HG02798 (cell line): ENCODE measurements at regions not wholly inside any gene's neighbourhood (a gene's known extent, or its start where the extent isn't known, plus 50 kb on each side); places are given as distances from the start of the nearest gene placed in this dataset.
"Not testable (repeated sequence)": the region's sequence is repeated elsewhere in the genome, so short reads cannot be mapped to it uniquely, and the experiment has no call there.

Experiments
- ATAC-seq: cut with Tn5 transposase; IDR thresholded peaks from one replicate; pipeline ENCODE4 v1.9.1; 2021; ENCODE audit warnings: mild to moderate bottlenecking; ENCODE audit not compliant: unreplicated experiment, poor library complexity

DNA sequence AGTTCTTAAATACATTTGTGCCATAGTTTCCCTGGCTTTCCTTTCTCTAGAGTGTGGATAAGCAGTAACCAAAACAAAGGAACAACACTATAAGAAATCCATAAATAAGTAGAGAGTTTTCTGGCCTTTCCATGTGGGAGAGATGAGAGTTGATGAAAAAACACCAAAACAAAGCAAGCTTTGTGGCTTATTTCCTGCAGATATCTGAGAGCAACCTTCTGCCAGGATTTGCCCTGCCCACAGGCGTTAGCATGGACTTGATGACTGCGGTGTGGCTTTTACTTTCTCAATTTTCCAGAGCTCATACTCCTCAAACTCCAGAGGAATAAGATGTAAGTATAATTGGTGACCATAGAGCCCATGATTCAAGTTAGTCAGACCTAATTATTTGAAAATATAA is 194.9 kb downstream of the RAP2B start:
- no peak for ATAC-seq

DNA sequence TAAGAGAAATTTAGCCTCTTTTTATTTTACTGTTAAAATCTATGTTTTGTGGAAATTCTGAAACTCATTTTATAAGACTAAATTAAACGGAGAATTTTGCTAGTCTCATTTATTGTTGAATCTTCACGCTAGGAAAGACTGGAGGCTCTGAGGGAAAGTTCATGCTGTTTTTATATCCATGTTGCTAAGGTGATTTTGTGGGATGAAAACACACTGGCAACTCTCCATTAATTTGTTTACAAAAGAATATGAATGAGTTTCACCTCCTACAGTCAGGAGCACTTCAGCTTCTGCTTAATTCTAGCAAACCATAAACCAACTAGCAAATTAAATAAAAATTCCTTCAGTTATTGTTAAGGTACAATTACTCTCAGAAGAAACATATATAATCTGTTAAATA is 195.4 kb downstream of the RAP2B start:
- ATAC-seq, result no peak

DNA sequence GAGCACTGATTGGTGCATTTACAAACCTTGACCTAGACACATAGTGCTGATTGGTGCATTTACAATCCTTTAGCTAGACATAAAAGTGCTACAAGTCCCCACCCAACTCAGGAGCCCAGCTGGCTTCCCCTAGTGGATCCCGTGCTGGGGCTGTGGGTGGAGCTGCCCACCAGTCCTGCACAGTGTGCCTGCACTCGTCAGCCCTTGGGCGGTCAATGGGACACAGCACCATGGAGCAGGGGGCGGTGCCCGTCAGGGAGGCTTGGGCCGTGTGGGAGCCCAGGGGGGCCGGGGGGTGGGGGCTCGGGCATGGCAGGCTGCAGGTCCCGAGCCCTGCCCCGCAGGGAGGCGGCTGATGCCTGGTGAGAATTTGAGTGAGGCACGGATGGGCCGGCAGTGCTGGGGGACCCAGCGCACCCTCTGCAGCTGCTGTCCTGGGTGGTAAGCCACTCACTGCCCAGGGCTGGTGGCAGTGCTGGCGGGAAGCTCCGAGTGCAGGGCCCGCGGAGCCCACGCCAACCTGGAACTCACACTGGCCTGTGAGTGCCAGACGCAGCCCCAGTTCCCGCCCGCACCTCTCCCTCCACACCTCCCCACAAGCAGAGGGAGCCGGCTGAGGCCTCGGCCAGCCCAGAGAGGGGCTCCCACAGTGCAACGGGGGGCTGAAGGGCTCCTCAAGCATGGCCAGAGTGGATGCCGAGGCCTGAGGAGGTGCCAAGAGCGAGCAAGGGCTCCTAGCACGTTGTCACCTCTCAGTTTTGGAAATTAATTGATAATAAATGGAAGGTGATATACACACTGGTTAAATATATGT is 207.7 kb downstream of the RAP2B start:
- ATAC-seq, result no peak

DNA sequence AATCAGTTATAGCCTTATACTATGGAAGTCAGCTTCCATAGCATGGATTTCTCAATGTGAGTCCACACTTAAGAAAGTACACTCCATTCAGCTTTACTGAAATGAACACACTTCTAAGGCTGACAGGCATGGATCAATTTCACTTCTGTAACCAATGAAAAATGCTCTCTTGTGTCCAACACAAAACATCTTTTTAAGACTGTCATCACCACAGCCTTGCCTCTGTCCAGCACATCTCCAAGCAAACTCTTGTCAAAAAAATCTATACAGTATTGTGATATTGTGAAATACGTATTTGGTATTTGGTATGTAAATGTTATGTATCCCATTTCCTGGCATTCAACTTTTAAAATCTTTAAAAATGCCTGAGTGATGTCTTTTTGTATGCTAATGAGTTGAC is 208.7 kb downstream of the RAP2B start:
- ATAC-seq, result no peak

DNA sequence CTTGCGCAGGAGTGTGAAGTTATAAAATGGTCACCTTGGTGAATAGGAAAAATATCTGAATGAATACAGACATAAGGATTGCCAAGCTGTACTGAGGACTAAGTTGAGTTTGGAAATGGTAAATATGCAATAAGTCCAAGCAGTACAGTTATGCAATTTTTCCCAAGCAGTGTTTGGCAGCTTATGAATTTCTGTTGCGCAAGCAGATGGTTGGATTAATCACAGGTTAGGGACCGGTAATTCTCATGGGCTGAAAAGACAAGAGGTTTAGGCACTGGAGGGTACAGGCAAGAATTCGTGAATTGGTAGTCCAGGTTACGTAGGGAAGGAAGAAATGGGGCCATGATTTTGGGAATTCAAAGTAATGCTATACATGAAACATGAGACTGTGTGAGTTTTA is 210.3 kb downstream of the RAP2B start:
- ATAC-seq, result no peak

DNA sequence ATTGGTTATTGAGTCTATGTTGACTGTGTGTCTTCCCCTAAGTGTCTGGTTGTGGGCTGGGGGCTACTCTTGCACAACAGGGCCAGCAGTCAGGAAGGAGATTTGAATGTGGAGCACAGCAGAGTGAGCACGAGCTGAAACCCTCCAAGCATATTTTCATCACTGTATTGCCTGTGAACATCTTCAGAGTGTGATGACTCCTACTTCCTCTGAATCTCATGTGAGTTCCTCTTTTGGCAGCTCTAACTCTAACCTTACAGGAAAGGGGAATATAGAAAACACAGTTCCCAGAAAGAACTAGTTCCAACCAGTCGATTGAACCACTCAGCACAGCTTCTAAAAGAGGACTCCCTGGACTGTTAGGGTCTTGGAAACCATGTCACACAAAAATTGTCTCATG is 211.6 kb downstream of the RAP2B start:
- no peak for ATAC-seq

DNA sequence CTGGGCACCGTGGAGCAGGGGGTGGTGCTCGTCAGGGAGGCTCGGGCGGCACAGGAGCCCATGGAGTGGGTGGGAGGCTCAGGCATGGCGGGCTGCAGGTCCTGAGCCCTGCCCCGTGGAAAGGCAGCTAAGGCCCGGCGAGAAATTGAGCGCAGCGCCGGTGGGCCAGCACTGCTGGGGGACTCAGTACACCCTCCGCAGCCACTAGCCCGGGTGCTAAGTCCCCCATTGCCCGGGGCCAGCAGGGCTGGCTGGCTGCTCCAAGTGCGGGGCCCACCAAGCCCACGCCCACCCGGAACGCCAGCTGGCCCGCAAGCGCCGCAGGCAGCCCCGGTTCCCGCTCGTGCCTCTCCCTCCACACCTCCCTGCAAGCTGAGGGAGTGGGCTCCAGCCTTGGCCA is 216.3 kb downstream of the RAP2B start:
- not testable (repeated sequence) for ATAC-seq

DNA sequence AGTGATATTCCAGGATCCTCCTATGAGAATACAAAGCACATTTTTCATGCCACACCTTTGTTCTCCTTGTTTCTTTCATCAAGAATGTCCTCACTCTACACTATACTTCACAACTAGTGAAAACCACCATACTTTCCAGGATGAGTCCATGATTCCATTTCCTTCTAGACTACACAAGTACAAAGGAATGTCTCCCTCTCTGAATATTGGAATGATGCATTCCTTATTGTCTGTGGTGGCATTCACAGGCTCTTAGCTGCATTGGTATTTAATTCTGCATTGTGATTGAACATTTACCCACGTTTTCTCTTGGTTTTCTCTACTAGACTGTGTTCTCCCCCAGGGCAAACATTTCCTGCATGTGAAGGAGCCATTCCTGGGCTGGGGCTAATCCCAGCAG is 217.5 kb downstream of the RAP2B start:
- ATAC-seq, result no peak

DNA sequence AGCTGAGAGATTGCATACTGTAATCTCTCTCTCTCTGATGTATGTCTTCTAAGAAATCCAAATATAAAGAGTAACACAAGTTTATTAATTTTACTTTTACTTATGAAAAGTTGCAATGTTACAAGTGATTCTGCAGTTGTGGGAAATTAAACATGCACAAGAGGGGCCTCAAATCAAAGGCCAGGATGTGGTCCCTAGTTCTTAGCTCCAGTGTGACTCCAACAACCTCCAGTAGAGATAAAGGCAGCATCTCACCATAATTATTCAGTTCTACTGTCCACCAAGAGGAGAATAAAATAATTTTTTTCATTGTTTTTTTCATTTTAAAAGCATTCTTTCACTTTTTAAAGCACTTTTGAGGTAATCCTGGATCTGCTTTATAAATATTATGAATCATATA is 223.3 kb downstream of the RAP2B start:
- ATAC-seq, result no peak

DNA sequence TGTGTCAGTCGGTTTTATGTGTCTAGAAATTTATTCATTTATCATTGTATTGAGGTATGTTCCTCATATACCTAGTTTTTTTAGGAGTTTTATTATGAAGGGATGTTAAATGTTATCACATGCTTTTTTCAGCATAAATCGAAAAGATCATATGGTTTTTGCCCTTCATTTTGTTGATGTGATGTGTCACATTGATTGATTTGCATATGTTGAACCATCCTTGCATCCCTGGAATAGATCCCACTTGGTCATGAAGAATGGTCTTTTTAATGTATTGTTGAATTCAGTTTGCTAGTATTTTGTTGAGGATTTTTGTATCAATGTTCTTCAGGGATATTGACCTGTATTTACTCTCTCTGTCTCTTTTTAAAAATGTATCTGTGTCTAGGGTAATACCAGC is 230.3 kb downstream of the RAP2B start:
- ATAC-seq, result no peak

DNA sequence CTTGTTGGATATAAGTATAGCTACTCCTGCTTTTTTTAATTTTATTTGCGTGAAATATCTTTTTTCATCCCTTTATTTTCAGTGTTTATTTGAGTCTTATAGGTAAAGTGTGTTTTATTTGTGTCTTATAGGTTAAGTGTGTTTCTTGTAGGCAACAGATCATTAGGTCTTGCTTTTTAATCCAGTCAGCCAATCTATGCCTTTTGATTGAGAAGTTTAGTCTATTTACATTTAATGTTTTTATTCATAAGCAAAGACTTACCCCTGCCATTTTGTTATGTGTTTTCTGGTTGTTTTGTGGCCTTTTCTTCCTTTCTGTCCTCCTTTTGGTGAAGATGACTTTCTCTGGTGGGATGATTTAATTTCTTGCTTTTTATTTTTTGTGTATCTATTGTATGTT is 232.0 kb downstream of the RAP2B start:
- ATAC-seq, result no peak

DNA sequence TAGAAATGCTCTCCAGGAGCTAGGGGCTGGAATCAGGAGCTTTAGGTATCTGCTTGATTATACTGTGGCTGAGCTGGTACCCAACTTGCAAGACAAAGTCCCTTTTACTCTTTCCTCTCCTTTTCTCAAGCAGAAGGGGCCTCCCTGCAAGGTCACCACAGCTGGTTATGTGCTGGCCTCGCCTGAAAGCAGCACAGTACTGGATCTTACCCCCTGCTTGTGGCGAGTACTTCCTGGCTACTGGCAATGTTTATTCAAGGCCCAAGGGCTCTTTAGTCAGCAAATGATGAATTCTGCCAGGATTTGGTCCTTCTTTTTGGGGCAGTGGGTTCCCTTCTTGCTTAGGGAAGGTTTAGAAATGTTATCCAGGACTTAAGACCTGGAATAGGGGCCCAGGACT is 234.6 kb downstream of the RAP2B start:
- no peak for ATAC-seq

DNA sequence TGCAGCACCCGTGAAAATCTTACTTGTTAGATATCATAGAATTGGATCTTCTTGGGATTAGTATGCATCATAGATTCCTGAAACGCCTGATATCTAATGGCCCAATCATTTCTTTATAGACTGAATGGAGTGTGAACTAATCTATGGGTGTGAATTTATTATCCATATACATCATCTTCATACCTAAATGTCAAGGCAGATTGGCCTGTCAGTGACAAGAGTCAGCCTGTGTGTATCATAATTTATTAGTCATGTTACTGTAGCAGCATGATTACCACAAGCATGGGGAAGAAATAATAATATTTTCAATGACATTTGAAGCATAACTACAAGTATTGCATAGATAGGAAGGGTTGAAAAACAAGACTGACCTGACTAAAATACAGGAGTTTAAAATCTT is 235.8 kb downstream of the RAP2B start:
- ATAC-seq, result no peak

DNA sequence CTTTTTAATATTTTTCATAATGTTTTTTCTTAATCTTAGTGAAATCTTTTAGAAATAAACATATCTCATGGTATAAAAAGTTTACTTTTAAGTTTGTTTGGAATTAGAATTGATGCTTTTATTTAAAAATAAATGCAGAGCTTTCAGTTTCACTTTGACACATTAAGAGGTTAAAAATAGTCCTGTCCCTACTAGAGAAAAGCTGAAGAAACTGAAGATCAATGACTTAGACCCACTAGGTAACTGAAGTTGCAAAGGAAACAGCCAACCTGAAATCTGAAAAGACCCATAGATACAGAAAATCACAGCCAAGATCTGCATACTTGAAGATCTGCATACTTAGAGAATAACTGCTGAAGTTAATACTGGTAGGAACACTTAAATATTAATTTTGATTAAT is 237.6 kb downstream of the RAP2B start:
- ATAC-seq, result peak; percentile 74

DNA sequence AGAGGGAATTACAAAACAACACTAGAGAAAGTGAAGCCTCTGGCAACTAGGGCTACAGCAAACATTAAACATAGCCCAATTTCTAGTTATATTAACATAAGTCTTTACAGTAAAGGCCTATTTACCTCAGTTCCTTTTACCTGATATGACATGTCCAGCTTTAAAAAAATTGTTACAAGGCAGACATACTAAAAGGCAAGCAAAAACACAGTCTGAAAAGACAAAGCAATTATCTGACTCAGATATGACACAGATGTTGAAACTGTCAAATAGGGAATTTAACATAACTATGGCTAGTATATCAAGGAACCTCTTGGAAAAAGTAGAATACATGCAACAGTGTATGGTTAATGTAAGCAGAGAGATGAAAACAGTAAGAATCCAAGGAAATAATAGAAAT is 238.6 kb downstream of the RAP2B start:
- ATAC-seq, result no peak

DNA sequence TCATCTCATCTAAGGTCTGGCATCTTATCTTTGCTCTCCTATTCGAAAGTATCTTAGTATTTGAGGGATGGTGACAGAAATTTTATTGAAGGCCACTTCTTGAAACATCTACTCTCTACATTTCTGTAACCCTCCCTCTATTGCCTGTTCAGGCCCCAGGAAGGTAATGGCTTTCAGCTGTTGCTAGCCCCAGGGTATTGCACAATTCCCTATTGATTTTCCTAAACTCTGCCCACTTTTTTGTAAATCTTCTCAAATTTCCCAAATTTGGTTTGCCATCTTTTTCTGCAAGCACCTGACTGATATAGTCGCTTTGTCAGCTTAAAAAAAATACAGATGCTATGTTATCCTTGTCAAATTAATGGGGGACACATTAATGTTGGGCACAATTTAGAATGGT is 242.1 kb downstream of the RAP2B start:
- no peak for ATAC-seq

DNA sequence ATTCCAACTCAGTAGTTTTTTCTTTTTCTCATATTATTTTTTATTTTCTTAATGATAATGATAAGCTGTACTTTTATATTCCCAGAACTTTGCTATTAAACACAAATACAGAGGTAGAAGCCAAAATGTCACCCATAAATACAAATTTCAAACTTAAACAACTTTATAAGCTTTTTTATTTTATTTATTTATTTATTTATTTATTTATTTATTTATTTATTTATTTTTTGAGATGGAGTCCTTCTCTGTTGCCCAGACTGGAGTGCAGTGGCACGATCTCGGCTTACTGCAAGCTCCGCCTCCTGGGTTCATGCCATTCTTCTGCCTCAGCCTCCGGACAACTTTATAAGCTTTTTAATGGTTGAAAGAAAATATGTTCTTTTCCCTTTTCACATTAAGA is 243.3 kb downstream of the RAP2B start:
- ATAC-seq, result not testable (repeated sequence)

DNA sequence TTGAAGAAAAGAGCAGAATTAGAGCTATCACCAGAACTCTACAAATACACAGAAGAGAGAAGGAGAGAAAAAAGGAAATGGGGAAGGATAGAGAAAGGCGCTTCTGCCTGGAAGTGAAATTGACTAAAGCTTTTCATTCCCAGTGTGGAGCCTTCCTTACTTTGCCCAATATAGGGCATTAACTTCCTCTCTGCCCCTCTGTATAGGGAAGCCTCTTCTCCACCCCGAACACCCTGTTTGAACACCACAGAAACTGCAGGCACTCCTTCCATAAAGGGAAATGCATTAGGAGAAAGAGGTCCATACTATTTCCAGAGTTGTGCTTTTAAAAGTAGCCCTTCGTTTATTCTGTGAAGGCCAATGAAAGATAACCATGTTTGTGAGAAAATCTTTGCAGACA is 248.5 kb downstream of the RAP2B start:
- no peak for ATAC-seq

DNA sequence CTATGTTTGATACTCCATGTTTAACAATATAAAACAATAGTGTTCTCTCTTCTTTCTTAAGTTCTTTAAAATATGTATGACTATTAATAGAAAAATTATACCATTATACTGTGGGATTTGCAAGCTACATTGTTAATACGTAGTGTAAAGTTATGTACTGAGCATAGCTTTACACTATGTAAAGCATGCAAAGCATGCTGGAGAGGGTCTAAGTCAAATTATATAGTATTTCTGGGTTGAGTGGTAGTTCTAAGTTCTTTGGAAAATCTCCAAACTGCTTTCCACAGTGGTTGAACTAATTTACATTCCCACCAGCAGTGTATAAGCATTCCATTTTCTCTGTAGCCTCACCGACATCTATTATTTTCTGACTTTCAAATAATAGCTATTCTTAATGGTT is 253.0 kb downstream of the RAP2B start:
- no peak for ATAC-seq

DNA sequence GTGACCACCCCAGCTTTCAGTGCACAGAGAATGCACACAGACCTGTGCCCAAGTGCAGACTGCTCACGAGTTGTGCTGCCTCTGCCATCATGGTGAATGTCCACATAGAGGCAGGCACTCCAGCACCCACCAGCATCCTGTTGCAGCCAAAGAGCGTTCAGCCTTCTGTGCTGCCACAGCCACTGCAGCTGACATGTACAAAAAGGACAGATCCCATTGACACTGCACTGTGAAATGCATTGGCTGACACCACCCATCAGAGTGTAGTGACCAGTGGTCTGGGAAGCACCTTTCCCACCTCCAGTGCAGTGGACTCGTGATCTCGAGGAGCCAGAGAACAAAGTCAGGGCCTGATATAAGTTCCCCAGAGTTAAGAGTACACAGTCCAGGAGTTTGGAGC is 260.3 kb downstream of the RAP2B start:
- no peak for ATAC-seq

DNA sequence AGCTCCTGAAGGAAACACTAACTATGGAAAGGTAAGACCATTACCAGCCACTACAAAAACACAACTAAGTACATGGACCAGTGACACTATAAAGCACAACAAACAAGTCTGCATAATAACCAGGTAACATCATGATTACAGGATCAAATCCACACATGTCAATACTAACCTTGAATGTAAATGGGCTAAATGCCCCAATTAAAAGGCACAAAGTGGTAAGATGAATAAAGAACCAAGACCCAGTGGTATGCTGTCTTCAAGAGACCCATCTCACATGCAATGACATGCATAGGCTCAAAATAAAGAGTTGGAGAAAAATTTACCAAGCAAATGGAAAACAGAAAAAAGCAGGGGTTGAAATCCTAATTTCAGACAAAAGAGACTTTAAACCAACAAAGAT is 261.8 kb downstream of the RAP2B start:
- not testable (repeated sequence) for ATAC-seq

DNA sequence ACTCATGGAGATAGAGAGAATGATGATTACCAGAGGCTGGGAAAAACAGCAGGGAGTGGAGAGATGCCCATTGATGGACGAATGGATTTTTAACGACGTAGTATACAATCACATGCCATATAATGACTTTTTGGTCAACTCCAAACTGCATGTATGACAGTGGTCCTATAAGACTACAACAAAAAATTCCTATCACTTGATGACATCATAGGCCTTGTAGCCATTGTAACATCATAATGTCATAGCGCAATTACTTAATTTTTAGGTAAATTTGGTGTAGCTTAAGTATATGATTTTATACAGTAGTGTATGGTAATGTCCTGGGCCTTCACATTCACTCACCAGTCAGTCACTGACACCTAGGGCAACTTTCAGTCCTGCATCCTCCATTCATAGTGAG is 264.3 kb downstream of the RAP2B start:
- ATAC-seq, result no peak

DNA sequence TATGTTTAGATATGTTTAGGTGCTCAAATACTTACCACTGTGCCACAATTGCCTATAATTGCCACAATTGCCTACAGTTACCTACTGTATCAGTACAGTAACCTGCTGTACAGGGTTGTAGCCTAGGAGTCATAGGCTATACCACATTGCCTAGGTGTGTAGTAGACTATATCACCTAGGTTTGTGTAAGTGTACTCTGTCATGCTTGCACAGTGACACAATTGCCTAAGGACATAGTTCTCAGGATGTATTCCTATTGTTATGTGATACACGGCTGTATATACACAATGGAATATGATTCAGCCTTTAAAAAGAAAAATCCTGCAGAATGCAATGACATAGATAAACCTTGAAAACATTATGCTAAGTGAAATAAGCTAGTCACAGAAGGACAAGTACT is 264.8 kb downstream of the RAP2B start:
- no peak for ATAC-seq
